GM23338 (cell line): ENCODE measurements at regions not wholly inside any gene's neighbourhood (a gene's known extent, or its start where the extent isn't known, plus 50 kb on each side); places are given as distances from the start of the nearest gene placed in this dataset.

Experiments used
- ATAC-seq: fragments of 200-7000 bp; cut with Tn5 transposase; 3 replicates; pipeline ENCODE4 v1.9.1; 2020
- DNase-seq: peaks from one replicate; pipeline ENCODE4 v3.0.0-alpha.2; 2015; ENCODE audit warnings: low spot score
- H2AFZ ChIP-seq: fragments of 200-600 bp; sonication (generic); 2 replicates; pipeline ENCODE4 v1.8.0; 2016; ENCODE audit warnings: antibody characterized with exemption, mild to moderate bottlenecking, moderate library complexity
- H3F3A ChIP-seq: fragments of 200-600 bp; sonication (generic); replicated peaks from 2 replicates; pipeline ENCODE4 v1.8.0; 2017; ENCODE audit warnings: antibody characterized with exemption, mixed run types, low read depth
- H3K27ac ChIP-seq: fragments of 200-600 bp; sonication (generic); 2 replicates; pipeline ENCODE4 v1.6.1; 2016; ENCODE audit warnings: low read depth
- H3K27me3 ChIP-seq: fragments of 200-600 bp; sonication (generic); 2 replicates; pipeline ENCODE4 v1.8.0; 2016; ENCODE audit warnings: mild to moderate bottlenecking, mixed run types, moderate library complexity; ENCODE audit not compliant: insufficient read depth
- H3K36me3 ChIP-seq: fragments of 200-600 bp; sonication (generic); 2 replicates; pipeline ENCODE4 v1.8.0; 2016; ENCODE audit warnings: mild to moderate bottlenecking; ENCODE audit not compliant: insufficient read depth
- H3K4me1 ChIP-seq: fragments of 200-600 bp; sonication (generic); 2 replicates; pipeline ENCODE4 v1.8.0; 2016; ENCODE audit warnings: mild to moderate bottlenecking, moderate library complexity; ENCODE audit not compliant: insufficient read depth
- H3K4me2 ChIP-seq: fragments of 200-600 bp; sonication (generic); 2 replicates; pipeline ENCODE4 v1.7.1; 2017; ENCODE audit warnings: mixed run types
- H3K4me3 ChIP-seq: fragments of 200-600 bp; sonication (generic); 2 replicates; pipeline ENCODE4 v1.6.1; 2016; ENCODE audit warnings: mixed run types
- H3K79me2 ChIP-seq: fragments of 200-600 bp; sonication (generic); replicated peaks from 2 replicates; pipeline ENCODE4 v1.8.0; 2017; ENCODE audit warnings: mild to moderate bottlenecking; ENCODE audit not compliant: insufficient read depth
- H3K9me2 ChIP-seq: fragments of 200-600 bp; sonication (generic); 2 replicates; pipeline ENCODE4 v1.8.0; 2017; ENCODE audit not compliant: insufficient read depth
- H4K20me1 ChIP-seq: fragments of 200-600 bp; sonication (generic); replicated peaks from 2 replicates; pipeline ENCODE4 v1.8.0; 2017; ENCODE audit warnings: mild to moderate bottlenecking; ENCODE audit not compliant: insufficient read depth
- H3K27ac Mint-ChIP-seq: 2 replicates; pipeline ENCODE4 v1.8.0; 2020; ENCODE audit warnings: inconsistent platforms, mild to moderate bottlenecking, moderate library complexity, mixed read lengths
- H3K27me3 Mint-ChIP-seq: 3 replicates; pipeline ENCODE4 v1.8.0; 2022; ENCODE audit warnings: low read depth, mild to moderate bottlenecking, moderate library complexity, mixed read lengths, inconsistent platforms; ENCODE audit not compliant: insufficient read depth, poor library complexity
- H3K36me3 Mint-ChIP-seq: 3 replicates; pipeline ENCODE4 v1.8.0; 2021; ENCODE audit warnings: low read depth, mild to moderate bottlenecking, inconsistent platforms, moderate library complexity, mixed read lengths
- H3K4me1 Mint-ChIP-seq: 3 replicates; pipeline ENCODE4 v1.8.0; 2020; ENCODE audit warnings: mild to moderate bottlenecking, inconsistent platforms, mixed read lengths
- H3K4me3 Mint-ChIP-seq: 3 replicates; pipeline ENCODE4 v1.8.0; 2021; ENCODE audit warnings: moderate library complexity, mild to moderate bottlenecking, inconsistent platforms, mixed read lengths
- H3K9me3 Mint-ChIP-seq: 3 replicates; pipeline ENCODE4 v1.8.0; 2020; ENCODE audit warnings: moderate library complexity, mild to moderate bottlenecking, inconsistent platforms, mixed read lengths
- CREB1 ChIP-seq: fragments of 250-450 bp; sonication (Bioruptor Pico); IDR thresholded peaks from 2 replicates; pipeline ENCODE4 v1.5.0; 2020; ENCODE audit warnings: low read depth, mild to moderate bottlenecking, moderate library complexity
- EZH2 ChIP-seq: fragments of 200-600 bp; sonication (generic); IDR thresholded peaks from one replicate; pipeline ENCODE4 v1.8.0; 2017; ENCODE audit warnings: antibody characterized with exemption, mild to moderate bottlenecking, low read depth; ENCODE audit not compliant: unreplicated experiment
- EZH2phosphoT487 ChIP-seq: fragments of 200-600 bp; sonication (generic); IDR thresholded peaks from one replicate; pipeline ENCODE4 v1.8.1; 2018; ENCODE audit warnings: antibody characterized with exemption; ENCODE audit not compliant: unreplicated experiment
- JUNB ChIP-seq: IDR thresholded peaks from one replicate; pipeline ENCODE4 v1.6.1; 2016; ENCODE audit warnings: antibody characterized with exemption; ENCODE audit not compliant: unreplicated experiment
- POLR2AphosphoS5 ChIP-seq: IDR thresholded peaks from 2 replicates; pipeline ENCODE4 v1.6.1; 2016; ENCODE audit warnings: antibody characterized with exemption, low read depth
- STAT1 ChIP-seq: IDR thresholded peaks from one replicate; pipeline ENCODE4 v1.6.1; 2016; ENCODE audit warnings: antibody characterized with exemption; ENCODE audit not compliant: unreplicated experiment
- ZNF114 ChIP-seq: fragments of 250-450 bp; sonication (Bioruptor Pico); IDR thresholded peaks from 2 replicates; pipeline ENCODE4 v1.5.0; 2020; ENCODE audit warnings: mild to moderate bottlenecking, moderate library complexity
- ZNF331 ChIP-seq: fragments of 250-450 bp; sonication (Bioruptor Pico); IDR thresholded peaks from 2 replicates; pipeline ENCODE4 v1.5.0; 2020; ENCODE audit warnings: low read depth, mild to moderate bottlenecking, moderate library complexity
- TF ChIP-seq, protein P1 (sequence below): IDR thresholded peaks from 2 replicates; pipeline ENCODE4 v1.6.1; 2016; ENCODE audit warnings: antibody characterized with exemption
- TF ChIP-seq, protein P2 (sequence below), 2 experiments: fragments of 200-600 bp in 1 of 2; sonication (generic) in 1 of 2; conservative IDR thresholded peaks; 2 replicates each; pipeline versions ENCODE4 v1.5.1 to v1.6.1; 2016 to 2017; ENCODE audit warnings: antibody characterized with exemption in 2 of 2, low read depth in 2 of 2, mild to moderate bottlenecking in 2 of 2, moderate library complexity in 1 of 2
- TF ChIP-seq, protein P3 (sequence below): IDR thresholded peaks from one replicate; pipeline ENCODE4 v1.6.1; 2018; ENCODE audit warnings: antibody characterized with exemption; ENCODE audit not compliant: unreplicated experiment
- TF ChIP-seq, protein P4 (sequence below): fragments of 250-450 bp; sonication (Bioruptor Pico); IDR thresholded peaks from 2 replicates; pipeline ENCODE4 v1.5.0; 2020; ENCODE audit warnings: mild to moderate bottlenecking, moderate library complexity

DNA sequence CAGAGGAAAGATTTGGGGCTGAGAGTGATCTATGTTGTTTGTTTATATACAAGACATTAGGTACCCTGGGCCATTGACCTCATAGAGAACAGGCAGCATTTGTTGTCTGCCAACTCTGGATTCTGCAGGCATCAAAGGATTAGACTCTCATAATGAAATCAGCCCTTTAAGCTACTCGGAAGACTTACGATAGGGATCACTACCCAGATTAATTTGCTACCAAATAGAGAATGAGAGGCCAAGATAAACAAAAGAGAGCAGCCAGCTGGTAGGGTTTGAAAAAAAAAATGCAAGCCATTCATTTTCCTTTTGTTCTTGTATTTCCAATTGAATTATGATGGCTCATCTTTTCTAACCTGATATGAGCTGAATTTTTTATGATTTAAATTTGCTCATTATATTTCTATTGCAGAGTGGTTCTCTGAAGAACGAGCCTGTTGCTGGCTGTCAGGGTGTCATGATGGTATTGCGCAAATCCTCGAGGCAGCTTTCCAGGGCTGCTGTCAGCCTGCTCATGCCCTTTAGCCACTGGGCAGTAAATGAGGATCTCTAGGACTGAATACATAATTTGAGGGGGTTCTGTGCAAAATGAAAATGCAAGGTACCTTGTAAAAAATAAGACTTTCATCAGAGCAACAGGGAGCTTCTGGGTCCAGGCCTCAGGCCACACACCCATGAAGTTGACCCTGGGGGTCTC lies 116.4 kb upstream of the KCNJ15 start (continued):
- TF ChIP-seq, protein P1, sequence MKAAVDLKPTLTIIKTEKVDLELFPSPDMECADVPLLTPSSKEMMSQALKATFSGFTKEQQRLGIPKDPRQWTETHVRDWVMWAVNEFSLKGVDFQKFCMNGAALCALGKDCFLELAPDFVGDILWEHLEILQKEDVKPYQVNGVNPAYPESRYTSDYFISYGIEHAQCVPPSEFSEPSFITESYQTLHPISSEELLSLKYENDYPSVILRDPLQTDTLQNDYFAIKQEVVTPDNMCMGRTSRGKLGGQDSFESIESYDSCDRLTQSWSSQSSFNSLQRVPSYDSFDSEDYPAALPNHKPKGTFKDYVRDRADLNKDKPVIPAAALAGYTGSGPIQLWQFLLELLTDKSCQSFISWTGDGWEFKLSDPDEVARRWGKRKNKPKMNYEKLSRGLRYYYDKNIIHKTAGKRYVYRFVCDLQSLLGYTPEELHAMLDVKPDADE: no peak
- TF ChIP-seq ZNF331 (no peak), EZH2phosphoT487 (no peak), STAT1 (no peak), POLR2AphosphoS5 (no peak), EZH2 (no peak), JUNB (no peak), ZNF114 (CRISPR knock-in tag) (no peak)

DNA sequence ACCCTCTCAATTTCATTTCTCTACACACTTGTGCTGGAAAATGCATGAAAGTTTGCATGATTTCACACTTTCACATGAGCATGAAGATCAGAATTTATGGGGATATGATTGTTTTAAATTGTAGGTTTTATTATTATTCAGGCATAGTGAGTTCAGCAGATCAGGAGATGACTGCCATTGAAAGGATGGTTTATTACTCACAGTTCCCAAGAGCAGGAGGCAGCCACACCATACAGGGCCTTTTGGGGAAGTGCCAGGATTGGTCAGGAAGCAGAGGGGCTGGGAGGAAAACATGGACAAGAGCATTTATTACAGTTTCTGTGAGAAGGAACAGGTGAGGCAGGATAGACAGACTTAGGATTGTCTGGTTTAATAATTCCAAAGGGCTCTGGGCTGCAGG lies 114.6 kb upstream of the KCNJ15 start:
- Mint-ChIP-seq H3K4me1 (no peaks in the 10 kb centered on the region), H3K9me3 (peaks cover 18% of the 10 kb centered on the region), H3K27me3 (peaks cover 2% of the 10 kb centered on the region), H3K4me3 (no peak overlapping the region), H3K27ac (no peak overlapping the region), H3K36me3 (peaks cover 5% of the 10 kb centered on the region; the same call in 2 of the 3 replicates)
- no peaks in the 10 kb centered on the region for H3K36me3 ChIP-seq
- H3K27ac ChIP-seq: no peak overlapping the region
- ATAC-seq (no peak), DNase-seq (no peak)
- H3F3A ChIP-seq: no peaks in the 10 kb centered on the region
- no peaks in the 10 kb centered on the region for H3K27me3 ChIP-seq
- no peaks in the 10 kb centered on the region for H4K20me1 ChIP-seq
- no peak overlapping the region for H3K4me3 ChIP-seq
- H3K9me2 ChIP-seq: no peaks in the 10 kb centered on the region
- H3K4me2 ChIP-seq: no peak overlapping the region
- no peaks in the 10 kb centered on the region for H3K4me1 ChIP-seq
- H2AFZ ChIP-seq: no peak overlapping the region
- no peaks in the 10 kb centered on the region for H3K79me2 ChIP-seq
- TF ChIP-seq JUNB (no peak), ZNF331 (no peak), EZH2phosphoT487 (no peak), ZNF114 (CRISPR knock-in tag) (no peak), POLR2AphosphoS5 (no peak), EZH2 (no peak), CREB1 (CRISPR knock-in tag) (no peak), STAT1 (no peak)
- TF ChIP-seq, protein P2, sequence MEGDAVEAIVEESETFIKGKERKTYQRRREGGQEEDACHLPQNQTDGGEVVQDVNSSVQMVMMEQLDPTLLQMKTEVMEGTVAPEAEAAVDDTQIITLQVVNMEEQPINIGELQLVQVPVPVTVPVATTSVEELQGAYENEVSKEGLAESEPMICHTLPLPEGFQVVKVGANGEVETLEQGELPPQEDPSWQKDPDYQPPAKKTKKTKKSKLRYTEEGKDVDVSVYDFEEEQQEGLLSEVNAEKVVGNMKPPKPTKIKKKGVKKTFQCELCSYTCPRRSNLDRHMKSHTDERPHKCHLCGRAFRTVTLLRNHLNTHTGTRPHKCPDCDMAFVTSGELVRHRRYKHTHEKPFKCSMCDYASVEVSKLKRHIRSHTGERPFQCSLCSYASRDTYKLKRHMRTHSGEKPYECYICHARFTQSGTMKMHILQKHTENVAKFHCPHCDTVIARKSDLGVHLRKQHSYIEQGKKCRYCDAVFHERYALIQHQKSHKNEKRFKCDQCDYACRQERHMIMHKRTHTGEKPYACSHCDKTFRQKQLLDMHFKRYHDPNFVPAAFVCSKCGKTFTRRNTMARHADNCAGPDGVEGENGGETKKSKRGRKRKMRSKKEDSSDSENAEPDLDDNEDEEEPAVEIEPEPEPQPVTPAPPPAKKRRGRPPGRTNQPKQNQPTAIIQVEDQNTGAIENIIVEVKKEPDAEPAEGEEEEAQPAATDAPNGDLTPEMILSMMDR (conservative IDR thresholded peaks at IDR 0.05; ENCODE audit: low read depth in 2 of 2): no peak
- TF ChIP-seq, protein P3, sequence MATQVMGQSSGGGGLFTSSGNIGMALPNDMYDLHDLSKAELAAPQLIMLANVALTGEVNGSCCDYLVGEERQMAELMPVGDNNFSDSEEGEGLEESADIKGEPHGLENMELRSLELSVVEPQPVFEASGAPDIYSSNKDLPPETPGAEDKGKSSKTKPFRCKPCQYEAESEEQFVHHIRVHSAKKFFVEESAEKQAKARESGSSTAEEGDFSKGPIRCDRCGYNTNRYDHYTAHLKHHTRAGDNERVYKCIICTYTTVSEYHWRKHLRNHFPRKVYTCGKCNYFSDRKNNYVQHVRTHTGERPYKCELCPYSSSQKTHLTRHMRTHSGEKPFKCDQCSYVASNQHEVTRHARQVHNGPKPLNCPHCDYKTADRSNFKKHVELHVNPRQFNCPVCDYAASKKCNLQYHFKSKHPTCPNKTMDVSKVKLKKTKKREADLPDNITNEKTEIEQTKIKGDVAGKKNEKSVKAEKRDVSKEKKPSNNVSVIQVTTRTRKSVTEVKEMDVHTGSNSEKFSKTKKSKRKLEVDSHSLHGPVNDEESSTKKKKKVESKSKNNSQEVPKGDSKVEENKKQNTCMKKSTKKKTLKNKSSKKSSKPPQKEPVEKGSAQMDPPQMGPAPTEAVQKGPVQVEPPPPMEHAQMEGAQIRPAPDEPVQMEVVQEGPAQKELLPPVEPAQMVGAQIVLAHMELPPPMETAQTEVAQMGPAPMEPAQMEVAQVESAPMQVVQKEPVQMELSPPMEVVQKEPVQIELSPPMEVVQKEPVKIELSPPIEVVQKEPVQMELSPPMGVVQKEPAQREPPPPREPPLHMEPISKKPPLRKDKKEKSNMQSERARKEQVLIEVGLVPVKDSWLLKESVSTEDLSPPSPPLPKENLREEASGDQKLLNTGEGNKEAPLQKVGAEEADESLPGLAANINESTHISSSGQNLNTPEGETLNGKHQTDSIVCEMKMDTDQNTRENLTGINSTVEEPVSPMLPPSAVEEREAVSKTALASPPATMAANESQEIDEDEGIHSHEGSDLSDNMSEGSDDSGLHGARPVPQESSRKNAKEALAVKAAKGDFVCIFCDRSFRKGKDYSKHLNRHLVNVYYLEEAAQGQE: no peak
- TF ChIP-seq, protein P4, sequence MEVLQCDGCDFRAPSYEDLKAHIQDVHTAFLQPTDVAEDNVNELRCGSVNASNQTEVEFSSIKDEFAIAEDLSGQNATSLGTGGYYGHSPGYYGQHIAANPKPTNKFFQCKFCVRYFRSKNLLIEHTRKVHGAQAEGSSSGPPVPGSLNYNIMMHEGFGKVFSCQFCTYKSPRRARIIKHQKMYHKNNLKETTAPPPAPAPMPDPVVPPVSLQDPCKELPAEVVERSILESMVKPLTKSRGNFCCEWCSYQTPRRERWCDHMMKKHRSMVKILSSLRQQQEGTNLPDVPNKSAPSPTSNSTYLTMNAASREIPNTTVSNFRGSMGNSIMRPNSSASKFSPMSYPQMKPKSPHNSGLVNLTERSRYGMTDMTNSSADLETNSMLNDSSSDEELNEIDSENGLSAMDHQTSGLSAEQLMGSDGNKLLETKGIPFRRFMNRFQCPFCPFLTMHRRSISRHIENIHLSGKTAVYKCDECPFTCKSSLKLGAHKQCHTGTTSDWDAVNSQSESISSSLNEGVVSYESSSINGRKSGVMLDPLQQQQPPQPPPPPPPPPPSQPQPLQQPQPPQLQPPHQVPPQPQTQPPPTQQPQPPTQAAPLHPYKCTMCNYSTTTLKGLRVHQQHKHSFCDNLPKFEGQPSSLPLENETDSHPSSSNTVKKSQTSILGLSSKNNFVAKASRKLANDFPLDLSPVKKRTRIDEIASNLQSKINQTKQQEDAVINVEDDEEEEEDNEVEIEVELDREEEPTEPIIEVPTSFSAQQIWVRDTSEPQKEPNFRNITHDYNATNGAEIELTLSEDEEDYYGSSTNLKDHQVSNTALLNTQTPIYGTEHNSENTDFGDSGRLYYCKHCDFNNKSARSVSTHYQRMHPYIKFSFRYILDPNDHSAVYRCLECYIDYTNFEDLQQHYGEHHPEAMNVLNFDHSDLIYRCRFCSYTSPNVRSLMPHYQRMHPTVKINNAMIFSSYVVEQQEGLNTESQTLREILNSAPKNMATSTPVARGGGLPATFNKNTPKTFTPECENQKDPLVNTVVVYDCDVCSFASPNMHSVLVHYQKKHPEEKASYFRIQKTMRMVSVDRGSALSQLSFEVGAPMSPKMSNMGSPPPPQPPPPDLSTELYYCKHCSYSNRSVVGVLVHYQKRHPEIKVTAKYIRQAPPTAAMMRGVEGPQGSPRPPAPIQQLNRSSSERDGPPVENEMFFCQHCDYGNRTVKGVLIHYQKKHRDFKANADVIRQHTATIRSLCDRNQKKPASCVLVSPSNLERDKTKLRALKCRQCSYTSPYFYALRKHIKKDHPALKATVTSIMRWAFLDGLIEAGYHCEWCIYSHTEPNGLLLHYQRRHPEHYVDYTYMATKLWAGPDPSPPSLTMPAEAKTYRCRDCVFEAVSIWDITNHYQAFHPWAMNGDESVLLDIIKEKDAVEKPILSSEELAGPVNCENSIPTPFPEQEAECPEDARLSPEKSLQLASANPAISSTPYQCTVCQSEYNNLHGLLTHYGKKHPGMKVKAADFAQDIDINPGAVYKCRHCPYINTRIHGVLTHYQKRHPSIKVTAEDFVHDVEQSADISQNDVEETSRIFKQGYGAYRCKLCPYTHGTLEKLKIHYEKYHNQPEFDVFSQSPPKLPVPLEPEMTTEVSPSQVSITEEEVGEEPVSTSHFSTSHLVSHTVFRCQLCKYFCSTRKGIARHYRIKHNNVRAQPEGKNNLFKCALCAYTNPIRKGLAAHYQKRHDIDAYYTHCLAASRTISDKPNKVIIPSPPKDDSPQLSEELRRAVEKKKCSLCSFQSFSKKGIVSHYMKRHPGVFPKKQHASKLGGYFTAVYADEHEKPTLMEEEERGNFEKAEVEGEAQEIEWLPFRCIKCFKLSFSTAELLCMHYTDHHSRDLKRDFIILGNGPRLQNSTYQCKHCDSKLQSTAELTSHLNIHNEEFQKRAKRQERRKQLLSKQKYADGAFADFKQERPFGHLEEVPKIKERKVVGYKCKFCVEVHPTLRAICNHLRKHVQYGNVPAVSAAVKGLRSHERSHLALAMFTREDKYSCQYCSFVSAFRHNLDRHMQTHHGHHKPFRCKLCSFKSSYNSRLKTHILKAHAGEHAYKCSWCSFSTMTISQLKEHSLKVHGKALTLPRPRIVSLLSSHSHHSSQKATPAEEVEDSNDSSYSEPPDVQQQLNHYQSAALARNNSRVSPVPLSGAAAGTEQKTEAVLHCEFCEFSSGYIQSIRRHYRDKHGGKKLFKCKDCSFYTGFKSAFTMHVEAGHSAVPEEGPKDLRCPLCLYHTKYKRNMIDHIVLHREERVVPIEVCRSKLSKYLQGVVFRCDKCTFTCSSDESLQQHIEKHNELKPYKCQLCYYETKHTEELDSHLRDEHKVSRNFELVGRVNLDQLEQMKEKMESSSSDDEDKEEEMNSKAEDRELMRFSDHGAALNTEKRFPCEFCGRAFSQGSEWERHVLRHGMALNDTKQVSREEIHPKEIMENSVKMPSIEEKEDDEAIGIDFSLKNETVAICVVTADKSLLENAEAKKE (CRISPR knock-in tag): no peak
